Activated CD4-positive, CD25-positive, alpha-beta regulatory T cell (primary cell): ENCODE measurements at regions not wholly inside any gene's neighbourhood (a gene's known extent, or its start where the extent isn't known, plus 50 kb on each side); places are given as distances from the start of the nearest gene placed in this dataset.

ENCODE experiments used
- DNase-seq, 4 experiments: peaks; one replicate each; lab custom pipeline; 2025; lab: John Stamatoyannopoulos, UW

GRCh38 chr3:107428051-107428858, 51.0 kb downstream of the CCDC54 start:
- DNase-seq, result no peak

DNA sequence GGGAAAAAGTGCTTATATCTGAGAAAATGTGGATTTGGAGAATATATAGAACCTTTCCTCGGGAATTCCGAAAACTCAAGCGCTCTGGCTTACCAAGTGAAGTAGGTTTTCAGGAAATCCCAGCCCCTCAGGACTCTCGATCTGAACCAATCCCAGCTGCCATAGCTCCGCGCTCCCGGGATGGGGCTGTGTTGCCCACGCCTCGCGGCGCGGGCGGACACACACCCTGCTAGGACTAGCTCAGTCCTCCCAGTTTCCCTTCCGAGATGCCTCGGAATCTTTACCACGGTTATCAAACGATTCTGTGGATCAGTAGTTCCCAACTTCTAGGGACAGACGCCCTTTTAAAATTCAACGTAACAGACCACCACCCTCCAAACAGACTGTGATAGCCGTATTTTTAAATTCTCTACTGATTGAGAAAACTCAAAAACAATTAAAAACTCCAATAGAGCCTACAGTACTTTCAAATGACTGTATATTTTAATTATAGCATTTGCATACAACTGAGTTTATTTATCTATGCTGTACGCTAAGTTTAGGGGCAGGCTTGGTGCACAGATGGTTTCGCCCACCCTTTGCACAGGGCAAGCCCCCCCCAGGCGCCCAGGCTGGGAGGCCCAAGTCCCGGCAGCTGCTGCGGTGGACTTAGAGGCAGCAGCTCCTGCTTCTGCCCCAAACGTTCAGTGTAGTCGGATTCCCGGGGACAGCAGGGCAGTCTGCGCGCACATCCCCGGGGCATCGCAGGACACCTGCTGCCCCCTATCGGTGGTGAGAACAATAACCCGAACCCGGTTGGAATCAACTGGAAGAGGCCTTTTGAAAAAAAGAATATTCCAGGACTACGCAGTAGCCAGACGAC, 52.3 kb downstream of the CCDC54 start:
- peak; percentile 7 to 26 (median 9) for DNase-seq

DNA sequence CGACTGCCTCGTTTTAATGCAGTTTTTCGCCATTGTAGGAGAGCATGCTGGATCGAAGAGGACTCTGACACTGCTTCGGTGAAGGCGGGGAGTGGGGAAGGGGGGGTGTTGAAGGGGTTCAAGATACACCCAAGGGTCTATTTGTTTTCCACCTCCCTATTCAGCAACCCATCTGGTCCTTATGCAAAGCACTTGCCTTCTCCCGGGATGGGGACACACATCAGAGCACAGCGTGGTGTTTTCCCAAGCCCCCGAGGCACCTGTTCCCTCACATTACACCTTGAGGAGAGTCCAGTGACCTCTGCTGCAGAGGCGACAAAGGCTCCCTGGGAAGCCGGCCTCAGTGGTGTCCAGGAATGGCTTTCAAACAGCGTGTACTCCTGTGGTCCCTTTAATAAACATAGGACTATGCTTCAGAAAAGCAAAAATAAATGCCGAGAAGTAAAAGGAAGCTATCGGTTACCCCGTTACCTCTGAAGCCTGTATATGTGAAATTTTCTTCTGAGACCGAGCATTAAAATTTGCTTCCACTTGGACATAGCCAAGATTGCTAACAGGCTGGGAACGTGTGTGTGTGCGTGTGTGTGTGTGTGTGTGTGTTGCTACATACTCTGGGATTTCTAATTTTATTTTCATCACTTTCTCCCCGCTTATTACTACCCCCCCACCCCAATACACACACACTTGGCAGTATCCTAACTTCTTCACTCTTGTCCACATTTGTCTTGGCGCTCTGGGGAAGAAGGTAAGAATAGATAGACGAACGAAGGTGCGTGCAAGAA, 53.2 kb downstream of the CCDC54 start:
- DNase-seq, result no peak

DNA sequence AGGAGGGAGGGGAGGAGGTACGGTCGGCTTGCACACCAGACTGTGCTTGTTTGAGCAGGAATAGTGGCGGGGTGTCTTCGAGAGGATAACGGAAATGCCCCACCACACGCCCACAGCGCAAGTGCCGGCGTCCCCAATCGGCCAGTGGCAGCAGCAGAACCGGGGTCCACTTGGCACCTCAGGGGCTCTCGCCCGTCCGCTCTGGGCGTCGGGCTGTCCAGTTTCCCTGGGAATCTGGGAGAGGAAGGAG, 53.7 kb downstream of the CCDC54 start:
- DNase-seq, result no peak

GRCh38 chr3:107431246-107432012, 54.2 kb downstream of the CCDC54 start:
- peak in 3 of 4 experiments; percentile 10 to 19 (median 13) for DNase-seq

- DNase-seq, result no peak
Measured at GRCh38 chr3:107432013-107432515, 54.8 kb downstream of the CCDC54 start.

- no peak for DNase-seq
Measured at GRCh38 chr3:107432646-107433045, 55.4 kb downstream of the CCDC54 start.

DNA sequence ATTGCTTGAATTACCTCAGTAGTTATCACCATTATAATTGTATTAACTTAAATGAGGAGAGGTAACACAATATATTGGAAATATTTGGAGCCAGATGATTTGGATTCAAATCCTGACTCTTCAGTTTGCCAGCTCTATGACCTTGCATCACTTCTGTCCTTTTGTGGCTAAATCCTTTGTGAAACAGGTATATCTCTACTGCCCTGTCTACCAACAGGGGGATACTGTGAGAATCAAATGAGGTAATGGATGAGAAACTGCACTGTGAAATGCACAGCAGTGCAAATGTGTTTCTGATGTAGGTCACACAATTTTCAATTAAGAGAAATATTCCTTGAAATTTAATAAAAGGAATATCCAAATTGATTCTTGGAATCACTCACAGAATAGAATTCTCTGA, 58.8 kb downstream of the CCDC54 start:
- no peak for DNase-seq

DNA sequence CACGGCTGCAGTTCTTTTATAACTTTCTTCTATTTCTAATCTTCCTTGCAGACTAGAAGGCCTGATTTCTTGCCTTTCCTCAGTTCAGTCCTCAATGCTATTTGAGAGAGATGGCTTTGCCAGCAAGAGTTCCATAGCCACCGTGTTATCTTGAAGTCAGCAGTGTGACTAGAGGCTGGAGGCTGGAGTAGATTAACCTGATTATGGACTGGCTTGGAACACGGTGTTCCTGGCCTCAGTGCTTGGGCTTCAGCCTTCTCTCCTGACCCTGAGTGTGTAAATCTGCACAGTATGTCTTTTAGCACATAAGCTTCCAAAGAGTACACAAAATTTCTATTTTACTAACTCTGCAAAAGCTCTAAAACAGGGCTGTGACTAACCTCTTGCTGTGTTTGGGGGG, 61.4 kb downstream of the CCDC54 start:
- no peak for DNase-seq

- DNase-seq, result no peak
Measured at GRCh38 chr3:107441617-107442016, 64.4 kb downstream of the CCDC54 start.

GRCh38 chr3:107443461-107443860, 66.2 kb downstream of the CCDC54 start:
- DNase-seq, result no peak

- no peak for DNase-seq
Measured at GRCh38 chr3:107446706-107447105, 69.5 kb downstream of the CCDC54 start.

DNA sequence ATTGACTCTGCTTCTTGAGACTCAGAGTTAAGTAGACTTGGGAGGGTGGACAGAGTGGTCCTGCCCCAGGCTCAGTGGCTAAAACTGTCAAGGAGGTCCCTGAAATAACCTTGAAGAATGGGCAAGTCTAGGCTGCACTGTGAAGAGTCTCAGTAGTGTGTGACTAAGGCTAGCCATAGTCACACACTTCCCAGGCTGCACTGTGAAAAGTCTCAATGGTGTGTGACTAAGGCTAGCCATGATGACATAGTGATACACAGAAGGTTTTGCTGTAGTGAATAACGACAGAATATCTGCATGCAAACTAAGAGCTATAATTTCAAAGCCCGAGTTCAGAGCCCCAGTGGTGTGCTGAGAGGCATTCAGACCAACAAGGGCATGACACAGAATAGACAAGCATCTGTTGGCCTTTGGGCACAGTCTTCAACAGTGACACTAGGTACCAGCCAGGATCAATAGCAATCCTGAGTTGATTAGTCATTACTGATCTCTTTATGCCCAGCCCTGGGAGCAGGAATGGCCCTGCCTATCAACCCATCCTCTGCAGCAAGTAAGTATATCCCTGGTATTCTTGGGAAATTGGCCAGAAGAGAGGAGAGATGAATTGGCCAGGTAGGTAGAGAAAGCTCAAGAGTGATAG, 72.4 kb upstream of the BBX start:
- DNase-seq, result no peak

DNA sequence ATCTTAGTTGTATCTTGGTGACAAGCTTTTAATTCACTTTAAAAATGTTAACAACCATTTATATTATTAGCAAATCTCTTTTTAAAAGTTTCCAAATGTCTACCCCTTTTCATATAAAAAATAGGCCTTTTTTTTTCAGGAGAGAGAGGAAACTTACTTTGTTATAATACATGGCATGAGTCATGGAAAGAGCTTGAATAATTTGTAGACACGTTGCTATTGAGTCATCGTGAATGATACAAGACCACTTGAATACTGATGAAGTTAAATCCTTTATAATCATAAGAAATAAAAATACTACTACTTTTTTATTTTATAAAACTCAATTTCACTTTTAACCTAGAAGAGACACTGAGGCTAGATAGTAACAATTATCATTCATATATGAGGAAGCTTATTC, 70.3 kb upstream of the BBX start:
- no peak for DNase-seq

- DNase-seq, result no peak
Measured at GRCh38 chr3:107453504-107453903, 69.3 kb upstream of the BBX start.

- no peak for DNase-seq
Measured at GRCh38 chr3:107455621-107456020, 67.1 kb upstream of the BBX start.

DNA sequence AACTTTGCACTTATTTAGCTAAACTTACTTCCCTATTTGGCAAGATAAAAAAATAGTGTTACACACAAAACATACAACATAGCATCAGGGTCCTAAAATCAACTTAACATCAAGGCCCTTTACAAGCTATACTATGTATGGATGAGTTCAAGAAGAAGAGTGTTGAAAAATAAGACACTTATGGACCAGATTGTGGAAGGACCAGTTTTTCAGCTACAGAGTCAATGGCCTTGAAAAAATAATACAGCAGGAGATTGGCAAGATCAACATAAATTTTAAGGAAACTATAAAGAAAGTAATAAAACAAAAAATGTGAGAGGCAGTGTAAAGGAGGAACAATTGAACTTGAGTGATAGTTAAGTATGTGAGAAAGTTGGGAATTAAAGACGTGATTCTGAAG, 66.3 kb upstream of the BBX start:
- no peak for DNase-seq

DNA sequence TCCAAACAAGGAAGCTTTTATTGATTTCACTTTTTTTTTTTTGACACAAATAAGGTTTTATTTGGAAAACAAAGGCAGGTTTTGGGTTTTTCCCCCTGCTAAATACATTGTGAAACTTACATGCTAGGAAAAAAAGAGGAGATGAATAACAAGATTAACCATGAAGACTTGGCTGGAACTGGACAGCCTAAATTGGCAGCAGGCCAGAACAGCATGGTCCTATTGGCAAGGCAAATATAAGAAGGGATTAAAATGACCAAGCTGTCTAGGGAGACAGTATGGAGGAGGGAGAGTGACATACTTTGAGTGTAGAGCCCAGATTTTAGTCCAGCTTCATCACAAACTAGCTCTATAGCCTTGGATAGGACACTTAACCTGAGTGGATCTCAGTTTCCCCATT, 63.9 kb upstream of the BBX start:
- no peak for DNase-seq

DNA sequence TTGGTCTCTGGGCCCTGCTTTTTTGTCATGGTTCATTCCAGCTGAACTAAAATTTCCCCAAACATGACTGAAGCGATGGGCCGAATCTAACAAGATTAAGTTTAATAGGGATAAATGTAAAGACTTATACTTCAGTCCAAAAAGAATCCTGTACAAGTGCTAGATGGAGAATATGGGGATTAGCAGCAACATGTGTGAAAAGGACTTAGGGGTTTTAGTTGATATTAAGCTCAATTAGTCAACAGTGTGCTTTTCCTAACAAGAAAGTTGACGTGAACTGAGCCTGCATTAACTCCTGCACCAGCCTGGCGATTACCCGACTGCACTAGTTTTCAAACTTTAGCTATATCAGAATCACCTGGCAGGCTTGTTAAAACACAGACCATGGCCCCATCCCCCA, 61.0 kb upstream of the BBX start:
- DNase-seq, result no peak

- DNase-seq, result no peak
Measured at GRCh38 chr3:107464037-107464436, 58.7 kb upstream of the BBX start.

- no peak for DNase-seq
Measured at GRCh38 chr3:107465064-107465631, 57.6 kb upstream of the BBX start.
